ENCODE measurements at regions not wholly inside any gene's neighbourhood (a gene's known extent, or its start where the extent isn't known, plus 50 kb on each side); places are given as distances from the start of the nearest gene placed in this dataset.

DNA sequence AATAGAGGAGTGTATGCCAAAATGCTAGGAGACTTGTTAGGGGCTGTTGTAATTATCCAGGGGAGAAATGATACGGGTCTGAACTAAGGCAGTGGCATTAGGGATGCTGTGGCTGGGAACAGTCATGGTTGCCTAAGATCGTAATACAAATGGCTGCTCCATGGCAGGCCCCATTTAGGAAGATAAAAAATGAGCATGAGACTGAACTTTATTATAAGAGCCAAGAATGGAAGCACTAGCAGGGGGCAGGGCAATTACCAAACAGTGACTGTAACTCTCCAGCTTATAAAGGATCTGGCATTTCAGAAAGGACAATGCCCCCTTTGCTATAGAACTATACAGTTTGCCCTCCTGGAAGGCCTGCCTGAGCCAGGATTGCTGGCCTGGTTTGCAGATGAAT lies 503.3 kb upstream of the CDH5 start:
- Histone ChIP-seq H3K9me3 (ENCODE audit: control insufficient read depth, insufficient read depth, low read length) (no peaks in the 10 kb centered on the region; the same call in 1 of the 2 replicates), H3K23ac (ENCODE audit: low read depth, low read length) (no peak overlapping the region), H3K79me1 (ENCODE audit: low read depth in 1 of 2, low read length in 2 of 2) (no peaks in the 10 kb centered on the region), H4K8ac (ENCODE audit: low read depth in 2 of 2, low read length in 2 of 2) (no peak overlapping the region), H2AK5ac (ENCODE audit: low read depth, low read length) (no peak overlapping the region), H3K9ac (ENCODE audit: low read depth, low read length) (no peak overlapping the region), H2BK120ac (ENCODE audit: low read depth, low read length) (no peak overlapping the region), H3K56ac (ENCODE audit: extremely low read depth, insufficient read depth, low read length) (no peak overlapping the region), H3K9me1 (ENCODE audit: insufficient read depth, low read length) (no peaks in the 10 kb centered on the region), H4K91ac (ENCODE audit: insufficient read depth, low read depth, low read length) (no peak overlapping the region), H2AK9ac (replicated peaks; ENCODE audit: low read depth, low read length, poor library complexity) (no peak overlapping the region), H3K4me2 (ENCODE audit: low read depth, low read length) (no peak overlapping the region), H3K27ac (ENCODE audit: insufficient read depth, low read length) (no peak overlapping the region), H2AFZ (replicated peaks; ENCODE audit: low read length, poor library complexity) (no peak overlapping the region), H3K4me3 (ENCODE audit: insufficient read depth, low read depth, low read length) (no peak overlapping the region), H4K5ac (ENCODE audit: low read depth, low read length) (no peak overlapping the region), H3K14ac (replicated peaks; ENCODE audit: low read depth, low read length) (no peak overlapping the region), H2BK15ac (ENCODE audit: low read depth, low read length) (no peak overlapping the region), H3K27me3 (ENCODE audit: control insufficient read depth, insufficient read depth, low read length) (peaks cover 9% of the 10 kb centered on the region), H3K4me1 (ENCODE audit: control insufficient read depth, insufficient read depth, low read length) (no peaks in the 10 kb centered on the region), H4K20me1 (ENCODE audit: insufficient read depth, low read length) (no peaks in the 10 kb centered on the region), H3K36me3 (ENCODE audit: control insufficient read depth, insufficient read depth, low read length) (no peaks in the 10 kb centered on the region), H2BK20ac (ENCODE audit: low read depth, low read length) (no peak overlapping the region), H3K18ac (ENCODE audit: low read depth, low read length) (no peak overlapping the region), H3K4ac (ENCODE audit: low read depth, low read length) (no peak overlapping the region), H2BK5ac (ENCODE audit: low read depth, low read length, poor library complexity, severe bottlenecking) (no peak overlapping the region)
- intact Hi-C loops (cut with micrococcal nuclease): no loop called here
- BruUV-seq (replicated peaks): no TSS peak
- in situ Hi-C loops (cut with MboI; ENCODE audit: low sequenced_read_pairs): no loop called here
- ChIA-PET POLR2A (ENCODE audit: unreplicated experiment) (no interaction called here), CTCF (no interaction called here)
- no peak for ATAC-seq (ENCODE audit: low read depth)
- no peak for TF ChIP-seq NFE2L2 (IDR thresholded peaks at IDR 0.05; ENCODE audit: low read depth, low read length)
- TF ChIP-seq MXI1 (IDR thresholded peaks at IDR 0.05; ENCODE audit: borderline replicate concordance, low read depth, low read length): no peak
- no peak for TF ChIP-seq RCOR1 (IDR thresholded peaks at IDR 0.05; ENCODE audit: insufficient replicate concordance, low read length)
- no peak for TF ChIP-seq MAFK (IDR thresholded peaks at IDR 0.05; ENCODE audit: low read depth, low read length)
- no peak for TF ChIP-seq RAD21 (IDR thresholded peaks at IDR 0.05; ENCODE audit: low read length)
- TF ChIP-seq CEBPB (IDR thresholded peaks at IDR 0.05; ENCODE audit: low read depth, low read length): no peak
- TF ChIP-seq, protein P1, sequence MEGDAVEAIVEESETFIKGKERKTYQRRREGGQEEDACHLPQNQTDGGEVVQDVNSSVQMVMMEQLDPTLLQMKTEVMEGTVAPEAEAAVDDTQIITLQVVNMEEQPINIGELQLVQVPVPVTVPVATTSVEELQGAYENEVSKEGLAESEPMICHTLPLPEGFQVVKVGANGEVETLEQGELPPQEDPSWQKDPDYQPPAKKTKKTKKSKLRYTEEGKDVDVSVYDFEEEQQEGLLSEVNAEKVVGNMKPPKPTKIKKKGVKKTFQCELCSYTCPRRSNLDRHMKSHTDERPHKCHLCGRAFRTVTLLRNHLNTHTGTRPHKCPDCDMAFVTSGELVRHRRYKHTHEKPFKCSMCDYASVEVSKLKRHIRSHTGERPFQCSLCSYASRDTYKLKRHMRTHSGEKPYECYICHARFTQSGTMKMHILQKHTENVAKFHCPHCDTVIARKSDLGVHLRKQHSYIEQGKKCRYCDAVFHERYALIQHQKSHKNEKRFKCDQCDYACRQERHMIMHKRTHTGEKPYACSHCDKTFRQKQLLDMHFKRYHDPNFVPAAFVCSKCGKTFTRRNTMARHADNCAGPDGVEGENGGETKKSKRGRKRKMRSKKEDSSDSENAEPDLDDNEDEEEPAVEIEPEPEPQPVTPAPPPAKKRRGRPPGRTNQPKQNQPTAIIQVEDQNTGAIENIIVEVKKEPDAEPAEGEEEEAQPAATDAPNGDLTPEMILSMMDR (conservative IDR thresholded peaks at IDR 0.05; ENCODE audit: low read depth, low read length): no peak
- no peak for TF ChIP-seq USF2 (IDR thresholded peaks at IDR 0.05; ENCODE audit: low read depth, low read length)
- no peak for TF ChIP-seq RFX5 (IDR thresholded peaks at IDR 0.05; ENCODE audit: low read depth, low read length)
- no peak for TF ChIP-seq CHD1 (IDR thresholded peaks at IDR 0.05; ENCODE audit: low read depth, low read length)
- no peak for TF ChIP-seq SMC3 (IDR thresholded peaks at IDR 0.05; ENCODE audit: low read depth, low read length)
- no peak for TF ChIP-seq FOS (IDR thresholded peaks at IDR 0.05; ENCODE audit: low read depth, low read length)
- TF ChIP-seq, protein P2, sequence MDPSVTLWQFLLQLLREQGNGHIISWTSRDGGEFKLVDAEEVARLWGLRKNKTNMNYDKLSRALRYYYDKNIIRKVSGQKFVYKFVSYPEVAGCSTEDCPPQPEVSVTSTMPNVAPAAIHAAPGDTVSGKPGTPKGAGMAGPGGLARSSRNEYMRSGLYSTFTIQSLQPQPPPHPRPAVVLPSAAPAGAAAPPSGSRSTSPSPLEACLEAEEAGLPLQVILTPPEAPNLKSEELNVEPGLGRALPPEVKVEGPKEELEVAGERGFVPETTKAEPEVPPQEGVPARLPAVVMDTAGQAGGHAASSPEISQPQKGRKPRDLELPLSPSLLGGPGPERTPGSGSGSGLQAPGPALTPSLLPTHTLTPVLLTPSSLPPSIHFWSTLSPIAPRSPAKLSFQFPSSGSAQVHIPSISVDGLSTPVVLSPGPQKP (IDR thresholded peaks at IDR 0.05; ENCODE audit: borderline replicate concordance, low read depth, low read length): no peak
- TF ChIP-seq POLR2A (IDR thresholded peaks at IDR 0.05; ENCODE audit: low read depth, low read length): no peak
- no peak for TF ChIP-seq BHLHE40 (IDR thresholded peaks at IDR 0.05; ENCODE audit: low read depth, low read length)
- TF ChIP-seq MAZ (IDR thresholded peaks at IDR 0.05; ENCODE audit: borderline replicate concordance, low read depth, low read length): no peak
- dilution Hi-C loops (cut with HindIII; ENCODE audit: low sequenced_read_pairs, unreplicated experiment): no loop called here
- WGBS, 2 experiments (ENCODE audit: extremely low coverage in 2 of 2, insufficient read length in 1 of 2): 78% methylated on average over 2 of the region's 2 CpGs; no CpG with 5 or more reads in 1 of the 2 experiments
- no peak for DNase-seq
